Liver (tissue), 8 donors: ENCODE measurements at regions not wholly inside any gene's neighbourhood (a gene's known extent, or its start where the extent isn't known, plus 50 kb on each side); places are given as distances from the start of the nearest gene placed in this dataset.
"Not testable (repeated sequence)": the region's sequence is repeated elsewhere in the genome, so short reads cannot be mapped to it uniquely, and the experiment has no call there.

ENCODE experiments used
- DNase-seq: peaks from one replicate; pipeline ENCODE4 v3.0.0-alpha.2; 2017; ENCODE audit warnings: low spot score
- H3K27ac ChIP-seq, 2 donors: one replicate each; pipeline ENCODE4 v1.7.0; 2013; ENCODE audit warnings: inconsistent platforms in 2 of 2, low read length in 2 of 2, control low read depth in 1 of 2, low read depth in 1 of 2, mild to moderate bottlenecking in 1 of 2
- H3K27me3 ChIP-seq, 4 donors: one replicate each; pipeline versions ENCODE4 v1.6.1 to v1.7.0; 2013; ENCODE audit warnings: low read length in 3 of 4, inconsistent platforms in 1 of 4, mild to moderate bottlenecking in 1 of 4, moderate library complexity in 1 of 4; ENCODE audit not compliant: control insufficient read depth in 4 of 4, insufficient read depth in 4 of 4
- H3K36me3 ChIP-seq, 4 donors: one replicate each; pipeline versions ENCODE4 v1.6.1 to v1.7.0; 2013; ENCODE audit warnings: low read length in 3 of 4, mild to moderate bottlenecking in 3 of 4, low read depth in 1 of 4, moderate library complexity in 1 of 4; ENCODE audit not compliant: control insufficient read depth in 4 of 4, insufficient read depth in 3 of 4
- H3K4me1 ChIP-seq, 4 donors: one replicate each; pipeline versions ENCODE4 v1.6.1 to v1.7.0; 2013; ENCODE audit warnings: low read length in 3 of 4, mild to moderate bottlenecking in 3 of 4, moderate library complexity in 1 of 4; ENCODE audit not compliant: control insufficient read depth in 4 of 4, insufficient read depth in 4 of 4
- H3K4me3 ChIP-seq, 3 donors: one replicate each; pipeline versions ENCODE4 v1.6.1 to v1.7.0; 2013; ENCODE audit warnings: low read length in 3 of 3, control low read depth in 1 of 3, low read depth in 1 of 3, mild to moderate bottlenecking in 1 of 3
- H3K9ac ChIP-seq, 2 donors: one replicate each; pipeline ENCODE4 v1.7.0; 2013; ENCODE audit warnings: low read length in 2 of 2, mild to moderate bottlenecking in 2 of 2, moderate library complexity in 2 of 2, control low read depth in 1 of 2, low read depth in 1 of 2
- H3K9me3 ChIP-seq, 4 donors: one replicate each; pipeline versions ENCODE4 v1.6.1 to v1.7.0; 2013; ENCODE audit warnings: low read length in 3 of 4; ENCODE audit not compliant: control insufficient read depth in 4 of 4
- FOXA1 ChIP-seq: IDR thresholded peaks from 2 replicates; pipeline ENCODE4 v1.6.1; 2016; ENCODE audit warnings: antibody characterized with exemption
- HNF4A ChIP-seq, 2 donors: conservative IDR thresholded peaks; 2 replicates each; pipeline ENCODE4 v1.6.1; 2016; ENCODE audit warnings: antibody characterized with exemption in 2 of 2, mild to moderate bottlenecking in 2 of 2
- HNF4G ChIP-seq: IDR thresholded peaks from 2 replicates; pipeline ENCODE4 v1.6.1; 2016; ENCODE audit warnings: antibody characterized with exemption
- NR2F2 ChIP-seq: IDR thresholded peaks from 2 replicates; pipeline ENCODE4 v1.6.1; 2016; ENCODE audit warnings: antibody characterized with exemption
- RAD21 ChIP-seq, 2 donors: IDR thresholded peaks; 2 replicates each; pipeline ENCODE4 v1.6.1; 2016; ENCODE audit warnings: antibody characterized with exemption in 2 of 2, mild to moderate bottlenecking in 2 of 2
- TAF1 ChIP-seq: conservative IDR thresholded peaks from 2 replicates; pipeline ENCODE4 v1.6.1; 2016; ENCODE audit warnings: antibody characterized with exemption, mild to moderate bottlenecking
- YY1 ChIP-seq: IDR thresholded peaks from 2 replicates; pipeline ENCODE4 v1.6.1; 2016; ENCODE audit warnings: antibody characterized with exemption, mild to moderate bottlenecking
- WGBS: extraction: QIAGEN DNeasy Blood & Tissue Kit; methylation state at CpG from one replicate; pipeline ENCODE4 v1.1.7; 2013; 5-methylcytosine and 5-hydroxymethylcytosine counted together
- TF ChIP-seq, protein P1 (sequence below): fragments of 150-350 bp; IDR thresholded peaks from 2 replicates; pipeline ENCODE4 v1.5.1; 2017; ENCODE audit warnings: improper control_type of control experiment, low read depth, low read length; ENCODE audit not compliant: missing input control
- TF ChIP-seq, protein P2 (sequence below): IDR thresholded peaks from 2 replicates; pipeline ENCODE4 v1.6.1; 2016; ENCODE audit warnings: antibody characterized with exemption
- TF ChIP-seq, protein P3 (sequence below): IDR thresholded peaks from 2 replicates; pipeline ENCODE4 v1.6.1; 2016; ENCODE audit warnings: antibody characterized with exemption
- TF ChIP-seq, protein P4 (sequence below): IDR thresholded peaks from 2 replicates; pipeline ENCODE4 v1.6.1; 2016; ENCODE audit warnings: antibody characterized with exemption
- donor health status: healthy.
- donor health status: healthy.
- donor health status: healthy.
- donor health status: healthy.
- donor health status: healthy.

DNA sequence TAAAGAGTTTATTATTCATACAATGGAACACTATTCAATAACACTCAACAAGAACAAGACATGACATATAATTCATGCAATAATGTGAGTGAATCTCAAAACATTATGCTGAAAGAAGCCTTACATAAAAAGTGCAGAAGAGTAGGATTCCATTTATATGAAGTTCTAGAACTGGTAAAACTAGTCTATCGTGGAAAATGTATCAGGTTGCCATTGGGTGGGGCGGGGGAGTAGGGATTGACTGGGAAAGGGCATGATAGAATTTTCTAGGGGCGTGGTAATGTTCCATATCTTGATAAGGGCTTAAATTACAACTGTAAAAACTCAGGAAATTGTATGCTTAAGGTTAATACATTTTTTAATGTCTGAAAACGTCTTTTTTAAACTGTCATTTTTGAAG, 247.9 kb downstream of the SATB1 start (continued):
- TF ChIP-seq, protein P1, sequence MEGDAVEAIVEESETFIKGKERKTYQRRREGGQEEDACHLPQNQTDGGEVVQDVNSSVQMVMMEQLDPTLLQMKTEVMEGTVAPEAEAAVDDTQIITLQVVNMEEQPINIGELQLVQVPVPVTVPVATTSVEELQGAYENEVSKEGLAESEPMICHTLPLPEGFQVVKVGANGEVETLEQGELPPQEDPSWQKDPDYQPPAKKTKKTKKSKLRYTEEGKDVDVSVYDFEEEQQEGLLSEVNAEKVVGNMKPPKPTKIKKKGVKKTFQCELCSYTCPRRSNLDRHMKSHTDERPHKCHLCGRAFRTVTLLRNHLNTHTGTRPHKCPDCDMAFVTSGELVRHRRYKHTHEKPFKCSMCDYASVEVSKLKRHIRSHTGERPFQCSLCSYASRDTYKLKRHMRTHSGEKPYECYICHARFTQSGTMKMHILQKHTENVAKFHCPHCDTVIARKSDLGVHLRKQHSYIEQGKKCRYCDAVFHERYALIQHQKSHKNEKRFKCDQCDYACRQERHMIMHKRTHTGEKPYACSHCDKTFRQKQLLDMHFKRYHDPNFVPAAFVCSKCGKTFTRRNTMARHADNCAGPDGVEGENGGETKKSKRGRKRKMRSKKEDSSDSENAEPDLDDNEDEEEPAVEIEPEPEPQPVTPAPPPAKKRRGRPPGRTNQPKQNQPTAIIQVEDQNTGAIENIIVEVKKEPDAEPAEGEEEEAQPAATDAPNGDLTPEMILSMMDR, result no peak
- no peak for TF ChIP-seq HNF4A (conservative IDR thresholded peaks at IDR 0.05)
- no peak for TF ChIP-seq FOXA1
- no peak for TF ChIP-seq RAD21 (IDR thresholded peaks at IDR 0.05)
- TF ChIP-seq TAF1, result no peak
- TF ChIP-seq NR2F2, result no peak
- TF ChIP-seq, protein P2, sequence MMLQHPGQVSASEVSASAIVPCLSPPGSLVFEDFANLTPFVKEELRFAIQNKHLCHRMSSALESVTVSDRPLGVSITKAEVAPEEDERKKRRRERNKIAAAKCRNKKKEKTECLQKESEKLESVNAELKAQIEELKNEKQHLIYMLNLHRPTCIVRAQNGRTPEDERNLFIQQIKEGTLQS, result no peak
- TF ChIP-seq, protein P3, sequence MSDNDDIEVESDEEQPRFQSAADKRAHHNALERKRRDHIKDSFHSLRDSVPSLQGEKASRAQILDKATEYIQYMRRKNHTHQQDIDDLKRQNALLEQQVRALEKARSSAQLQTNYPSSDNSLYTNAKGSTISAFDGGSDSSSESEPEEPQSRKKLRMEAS, result no peak
- no peak for TF ChIP-seq HNF4G

DNA sequence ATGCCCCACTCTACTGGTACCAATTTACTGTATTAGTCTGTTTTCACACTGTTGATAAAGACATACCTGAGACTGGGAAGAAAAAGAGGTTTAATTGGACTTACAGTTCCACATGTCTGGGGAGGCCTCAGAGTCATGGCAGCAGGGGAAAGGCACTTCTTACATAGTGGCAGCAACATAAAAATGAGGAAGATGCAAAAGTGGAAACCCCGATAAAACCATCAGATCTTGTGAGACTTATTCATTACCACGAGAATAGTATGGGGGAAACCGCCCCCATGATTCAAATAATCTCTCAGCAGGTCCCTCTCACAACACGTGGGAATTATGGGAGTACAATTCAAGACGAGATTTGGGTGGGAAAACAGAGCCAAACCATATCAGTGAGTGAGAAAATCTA, 251.2 kb downstream of the SATB1 start:
- not testable (repeated sequence) for H3K9ac ChIP-seq, H3K4me1 ChIP-seq, H3K27me3 ChIP-seq, H3K36me3 ChIP-seq, H3K4me3 ChIP-seq, H3K27ac ChIP-seq, DNase-seq, H3K9me3 ChIP-seq
- WGBS, result 58% methylated on average over 5 of the region's 5 CpGs

DNA sequence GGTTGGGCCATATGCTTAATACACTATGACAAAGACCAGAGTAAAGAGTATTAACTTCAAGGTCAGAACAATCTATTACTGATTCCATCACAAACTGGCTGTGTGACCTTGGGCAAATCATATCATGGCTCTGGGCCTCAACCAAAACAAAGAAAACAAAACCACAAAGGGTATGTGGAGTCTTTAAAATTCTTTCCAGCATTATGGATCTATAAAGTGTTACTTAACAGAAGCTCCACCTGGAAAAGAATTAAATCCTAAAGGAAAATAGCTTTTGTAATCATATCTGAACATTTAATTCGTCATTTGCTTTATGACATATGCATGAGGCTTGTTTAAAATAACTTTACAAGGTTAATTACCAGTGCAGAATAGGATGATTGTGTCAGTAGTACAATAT, 265.5 kb downstream of the SATB1 start:
- TF ChIP-seq YY1 (no peak), TAF1 (no peak), HNF4G (no peak), NR2F2 (no peak)
- TF ChIP-seq, protein P1, result no peak
- TF ChIP-seq, protein P4, sequence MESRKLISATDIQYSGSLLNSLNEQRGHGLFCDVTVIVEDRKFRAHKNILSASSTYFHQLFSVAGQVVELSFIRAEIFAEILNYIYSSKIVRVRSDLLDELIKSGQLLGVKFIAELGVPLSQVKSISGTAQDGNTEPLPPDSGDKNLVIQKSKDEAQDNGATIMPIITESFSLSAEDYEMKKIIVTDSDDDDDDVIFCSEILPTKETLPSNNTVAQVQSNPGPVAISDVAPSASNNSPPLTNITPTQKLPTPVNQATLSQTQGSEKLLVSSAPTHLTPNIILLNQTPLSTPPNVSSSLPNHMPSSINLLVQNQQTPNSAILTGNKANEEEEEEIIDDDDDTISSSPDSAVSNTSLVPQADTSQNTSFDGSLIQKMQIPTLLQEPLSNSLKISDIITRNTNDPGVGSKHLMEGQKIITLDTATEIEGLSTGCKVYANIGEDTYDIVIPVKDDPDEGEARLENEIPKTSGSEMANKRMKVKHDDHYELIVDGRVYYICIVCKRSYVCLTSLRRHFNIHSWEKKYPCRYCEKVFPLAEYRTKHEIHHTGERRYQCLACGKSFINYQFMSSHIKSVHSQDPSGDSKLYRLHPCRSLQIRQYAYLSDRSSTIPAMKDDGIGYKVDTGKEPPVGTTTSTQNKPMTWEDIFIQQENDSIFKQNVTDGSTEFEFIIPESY, result no peak

More for the DNA sequence above, 265.5 kb downstream of the SATB1 start:
- Histone ChIP-seq H3K4me1 (no peaks in the 10 kb centered on the region), H3K9me3 (no peaks in the 10 kb centered on the region), H3K27me3 (no peaks in the 10 kb centered on the region), H3K36me3 (no peaks in the 10 kb centered on the region), H3K27ac (no peak overlapping the region), H3K4me3 (no peak overlapping the region), H3K9ac (no peak overlapping the region)
- 53% methylated on average over 1 of the region's 1 CpG for WGBS
- no peak for DNase-seq
